IPS-20b (cell line): ENCODE measurements at regions not wholly inside any gene's neighbourhood (a gene's known extent, or its start where the extent isn't known, plus 50 kb on each side); places are given as distances from the start of the nearest gene placed in this dataset.

Experiments used
- H3K27ac ChIP-seq: one replicate; pipeline ENCODE4 v1.5.1; 2013; ENCODE audit warnings: low read length
- H3K27me3 ChIP-seq: 2 replicates; pipeline ENCODE4 v1.6.1; 2013; ENCODE audit warnings: mild to moderate bottlenecking, low read length, inconsistent platforms; ENCODE audit not compliant: insufficient read depth
- H3K36me3 ChIP-seq: 2 replicates; pipeline ENCODE4 v1.6.1; 2013; ENCODE audit warnings: low read depth, mild to moderate bottlenecking, inconsistent platforms, low read length, moderate library complexity; ENCODE audit not compliant: insufficient read depth
- H3K4me1 ChIP-seq: 2 replicates; pipeline ENCODE4 v1.6.1; 2013; ENCODE audit warnings: mild to moderate bottlenecking, control low read depth, inconsistent platforms, low read length, moderate library complexity; ENCODE audit not compliant: insufficient read depth
- H3K4me3 ChIP-seq: 2 replicates; pipeline ENCODE4 v1.5.1; 2013; ENCODE audit warnings: mild to moderate bottlenecking, low read length, inconsistent platforms
- H3K9ac ChIP-seq: 2 replicates; pipeline ENCODE4 v1.6.1; 2013; ENCODE audit warnings: low read depth, mild to moderate bottlenecking, inconsistent platforms, low read length, moderate library complexity
- H3K9me3 ChIP-seq: 2 replicates; pipeline ENCODE4 v1.6.1; 2013; ENCODE audit warnings: mild to moderate bottlenecking, low read depth, low read length, inconsistent platforms; ENCODE audit not compliant: insufficient read depth

DNA sequence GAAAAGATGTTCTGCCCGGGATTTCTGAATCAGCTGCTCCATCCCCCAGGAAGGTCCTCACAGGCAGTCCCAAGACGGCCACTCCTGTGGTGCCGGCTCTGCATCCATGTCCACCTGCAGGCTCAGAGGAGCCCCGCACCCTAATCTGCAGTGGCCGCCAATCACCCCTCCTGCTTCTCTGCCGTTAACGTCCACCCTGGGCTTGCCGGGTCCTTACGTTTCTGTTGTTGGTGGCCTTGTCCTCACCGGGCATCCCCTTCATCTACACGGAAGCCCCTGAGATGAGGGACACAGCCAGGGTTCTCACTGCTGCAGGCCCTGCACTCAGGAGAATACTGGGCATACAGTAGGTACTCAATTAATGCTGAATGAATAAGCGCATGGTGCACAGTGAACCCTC, 131.5 kb upstream of the SNTG2 start:
- no peaks in the 10 kb centered on the region for H3K36me3 ChIP-seq
- H3K9me3 ChIP-seq: no peaks in the 10 kb centered on the region
- H3K4me1 ChIP-seq: no peaks in the 10 kb centered on the region
- H3K4me3 ChIP-seq: no peak overlapping the region
- H3K27me3 ChIP-seq: no peaks in the 10 kb centered on the region
- H3K9ac ChIP-seq: no peak overlapping the region
- no peak overlapping the region for H3K27ac ChIP-seq

DNA sequence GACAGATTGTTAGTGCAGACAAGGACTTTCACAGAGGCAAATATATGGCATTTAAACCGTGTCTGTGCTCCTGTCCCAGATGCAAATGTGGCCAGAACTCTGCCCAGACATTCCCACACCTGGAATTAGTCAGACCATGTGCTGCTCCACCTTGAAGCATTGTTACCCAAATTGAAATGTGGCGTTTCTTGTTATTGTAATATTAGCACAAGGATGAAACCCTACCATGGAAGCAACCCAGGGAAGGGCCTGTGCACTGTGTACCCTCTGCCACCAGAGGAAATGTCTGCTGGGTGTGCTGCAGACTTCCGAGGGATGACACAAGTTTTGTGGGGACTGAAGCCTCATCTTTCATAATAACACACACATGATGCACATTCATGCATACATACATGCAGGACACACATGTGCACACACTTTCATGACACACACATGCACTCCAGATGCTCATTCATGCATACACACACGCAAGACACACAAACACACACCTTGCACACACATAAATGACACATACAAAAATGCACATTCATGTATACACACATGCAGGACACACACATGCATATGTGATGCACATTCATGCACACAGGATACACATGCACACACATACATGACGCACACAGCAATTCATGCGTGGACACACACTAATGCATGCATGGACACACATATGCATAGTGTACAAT, 133.2 kb upstream of the SNTG2 start:
- Histone ChIP-seq H3K36me3 (no peaks in the 10 kb centered on the region), H3K4me1 (no peaks in the 10 kb centered on the region), H3K4me3 (no peak overlapping the region), H3K9ac (no peak overlapping the region), H3K27ac (no peak overlapping the region), H3K27me3 (no peaks in the 10 kb centered on the region), H3K9me3 (no peaks in the 10 kb centered on the region)

DNA sequence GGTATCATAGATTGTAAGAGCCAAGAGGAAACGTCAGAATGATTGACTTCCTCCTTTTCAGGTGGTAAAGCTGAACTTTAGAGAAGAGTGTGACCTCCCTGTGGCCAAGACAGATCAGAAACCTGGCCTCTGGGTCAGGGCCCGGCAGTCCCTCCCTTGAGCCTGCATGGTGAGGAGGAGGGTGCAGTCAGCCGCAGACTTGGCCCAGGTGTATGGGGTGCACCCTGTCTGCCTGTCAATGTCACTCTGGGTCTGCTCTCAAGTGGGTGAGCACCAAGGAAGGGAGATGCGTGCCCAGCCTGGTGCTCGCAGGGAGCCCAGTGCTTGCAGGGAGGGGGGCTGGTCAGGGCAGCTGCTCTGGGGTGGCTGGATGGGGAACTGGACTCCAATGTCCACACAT, 134.4 kb upstream of the SNTG2 start:
- Histone ChIP-seq H3K4me1 (no peaks in the 10 kb centered on the region), H3K27ac (no peak overlapping the region), H3K9me3 (no peaks in the 10 kb centered on the region), H3K36me3 (no peaks in the 10 kb centered on the region), H3K9ac (no peak overlapping the region), H3K4me3 (no peak overlapping the region), H3K27me3 (no peaks in the 10 kb centered on the region)

DNA sequence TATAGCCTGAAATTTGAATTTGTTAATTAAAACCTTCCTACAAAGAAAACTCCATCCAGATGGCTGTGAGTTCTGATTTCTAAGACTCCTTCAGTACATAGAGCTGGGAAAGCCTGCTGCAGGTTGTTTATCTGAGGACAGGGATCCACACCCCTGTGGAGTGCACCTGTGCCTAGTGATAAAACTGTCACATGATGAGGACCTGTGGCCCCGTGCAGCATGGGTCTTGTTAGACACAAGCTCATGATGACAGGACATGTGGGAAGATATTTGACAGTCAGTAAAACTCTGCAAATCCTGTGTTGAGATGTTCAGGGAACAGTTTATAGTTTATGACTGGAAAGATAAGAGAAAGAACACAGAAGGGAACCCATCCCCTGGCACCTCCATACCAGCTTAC, 133.2 kb upstream of the TMEM18 start:
- H3K36me3 ChIP-seq: no peaks in the 10 kb centered on the region
- no peaks in the 10 kb centered on the region for H3K9me3 ChIP-seq
- H3K4me1 ChIP-seq: no peaks in the 10 kb centered on the region
- no peak overlapping the region for H3K27ac ChIP-seq
- H3K4me3 ChIP-seq: no peak overlapping the region
- H3K9ac ChIP-seq: no peak overlapping the region
- H3K27me3 ChIP-seq: no peaks in the 10 kb centered on the region

DNA sequence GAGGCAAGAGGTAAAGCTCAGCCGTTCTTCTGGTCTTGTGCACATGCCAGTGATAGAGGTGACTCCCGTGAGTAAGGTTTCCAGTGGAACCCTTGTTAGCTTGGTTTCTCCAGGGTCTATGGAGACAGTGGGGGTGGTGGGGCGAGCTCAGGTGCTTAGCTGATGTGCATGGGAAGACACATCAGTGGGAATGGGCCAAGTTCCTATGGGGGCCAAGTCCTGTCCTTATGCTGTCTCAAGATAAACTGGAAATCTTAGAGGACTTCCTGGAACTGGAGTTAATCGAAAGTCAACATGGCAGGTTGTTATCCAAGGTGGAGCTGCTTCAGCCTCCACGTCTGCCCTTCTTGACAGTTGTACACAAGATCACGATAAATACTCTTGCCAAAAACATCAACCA, 130.1 kb upstream of the TMEM18 start:
- Histone ChIP-seq H3K9ac (no peak overlapping the region), H3K27ac (no peak overlapping the region), H3K4me1 (no peaks in the 10 kb centered on the region), H3K27me3 (no peaks in the 10 kb centered on the region), H3K4me3 (no peak overlapping the region), H3K36me3 (no peaks in the 10 kb centered on the region), H3K9me3 (no peaks in the 10 kb centered on the region)

DNA sequence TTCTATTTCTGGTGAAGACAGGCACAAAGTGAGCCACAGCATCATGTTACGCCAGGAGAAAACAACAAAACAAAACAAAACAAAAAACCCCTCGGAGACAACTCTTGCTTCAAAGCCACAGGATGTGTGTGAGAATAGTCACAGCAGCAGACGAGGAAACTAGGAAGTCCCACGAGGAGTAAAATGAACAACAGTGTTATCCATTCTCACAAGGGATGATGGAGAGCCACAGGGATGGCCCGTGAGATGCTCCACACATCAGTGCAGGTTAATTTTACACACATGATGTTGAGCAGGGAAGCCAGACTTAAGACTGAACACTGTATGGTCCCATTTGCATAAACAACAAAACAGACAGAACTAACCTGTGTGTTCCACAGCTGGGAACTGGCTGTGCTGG, 128.5 kb upstream of the TMEM18 start:
- H3K36me3 ChIP-seq: no peaks in the 10 kb centered on the region
- H3K9me3 ChIP-seq: no peaks in the 10 kb centered on the region
- no peak overlapping the region for H3K4me3 ChIP-seq
- H3K4me1 ChIP-seq: no peaks in the 10 kb centered on the region
- no peaks in the 10 kb centered on the region for H3K27me3 ChIP-seq
- no peak overlapping the region for H3K27ac ChIP-seq
- no peak overlapping the region for H3K9ac ChIP-seq

DNA sequence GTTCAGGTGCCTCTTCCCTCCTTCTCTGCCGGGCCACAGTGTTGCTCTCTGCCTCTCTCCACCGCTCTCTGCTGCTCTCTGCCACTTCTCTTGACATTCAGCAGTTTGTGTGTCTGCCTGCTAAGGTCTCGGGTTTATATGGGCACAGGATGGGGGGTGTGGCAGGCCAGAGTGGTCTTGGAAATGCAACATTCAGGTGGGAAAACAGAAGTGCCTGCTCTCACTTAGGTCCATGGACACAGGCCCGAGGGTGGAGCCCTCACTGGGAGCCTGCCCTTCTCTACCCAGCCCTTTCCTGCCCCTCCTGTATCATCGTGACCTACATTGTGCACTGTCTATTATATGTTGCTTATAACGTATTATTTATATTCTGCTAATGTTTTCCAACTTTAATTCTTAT, 120.8 kb upstream of the TMEM18 start:
- Histone ChIP-seq H3K9me3 (no peaks in the 10 kb centered on the region), H3K9ac (no peak overlapping the region)

DNA sequence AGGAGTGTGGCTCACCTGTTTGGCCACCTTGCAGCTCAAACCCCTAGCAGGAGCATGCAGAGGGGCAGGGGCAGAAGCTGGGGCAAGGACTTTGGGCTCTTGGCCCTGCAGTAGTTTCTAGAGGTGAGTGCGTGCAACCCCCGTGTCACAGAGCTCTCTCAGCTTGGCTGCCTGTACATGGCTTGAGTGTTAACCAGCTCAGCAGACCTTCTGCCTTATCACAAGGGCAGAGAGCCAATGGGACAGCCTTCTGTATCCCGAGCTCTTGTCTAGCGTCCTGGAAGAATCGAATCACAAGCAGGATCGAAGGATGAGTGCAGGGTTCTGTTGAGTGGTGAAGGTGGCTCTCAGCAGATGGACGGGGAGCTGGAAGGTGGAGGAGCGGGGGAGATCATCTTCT, 120.3 kb upstream of the TMEM18 start:
- Histone ChIP-seq H3K4me3 (no peak overlapping the region), H3K4me1 (no peaks in the 10 kb centered on the region), H3K9me3 (no peaks in the 10 kb centered on the region), H3K36me3 (no peaks in the 10 kb centered on the region), H3K9ac (no peak overlapping the region), H3K27me3 (no peaks in the 10 kb centered on the region), H3K27ac (no peak overlapping the region)

More for the DNA sequence above, 120.8 kb upstream of the TMEM18 start:
- Histone ChIP-seq H3K4me1 (no peaks in the 10 kb centered on the region), H3K4me3 (no peak overlapping the region), H3K27me3 (no peaks in the 10 kb centered on the region), H3K36me3 (no peaks in the 10 kb centered on the region), H3K27ac (no peak overlapping the region)

DNA sequence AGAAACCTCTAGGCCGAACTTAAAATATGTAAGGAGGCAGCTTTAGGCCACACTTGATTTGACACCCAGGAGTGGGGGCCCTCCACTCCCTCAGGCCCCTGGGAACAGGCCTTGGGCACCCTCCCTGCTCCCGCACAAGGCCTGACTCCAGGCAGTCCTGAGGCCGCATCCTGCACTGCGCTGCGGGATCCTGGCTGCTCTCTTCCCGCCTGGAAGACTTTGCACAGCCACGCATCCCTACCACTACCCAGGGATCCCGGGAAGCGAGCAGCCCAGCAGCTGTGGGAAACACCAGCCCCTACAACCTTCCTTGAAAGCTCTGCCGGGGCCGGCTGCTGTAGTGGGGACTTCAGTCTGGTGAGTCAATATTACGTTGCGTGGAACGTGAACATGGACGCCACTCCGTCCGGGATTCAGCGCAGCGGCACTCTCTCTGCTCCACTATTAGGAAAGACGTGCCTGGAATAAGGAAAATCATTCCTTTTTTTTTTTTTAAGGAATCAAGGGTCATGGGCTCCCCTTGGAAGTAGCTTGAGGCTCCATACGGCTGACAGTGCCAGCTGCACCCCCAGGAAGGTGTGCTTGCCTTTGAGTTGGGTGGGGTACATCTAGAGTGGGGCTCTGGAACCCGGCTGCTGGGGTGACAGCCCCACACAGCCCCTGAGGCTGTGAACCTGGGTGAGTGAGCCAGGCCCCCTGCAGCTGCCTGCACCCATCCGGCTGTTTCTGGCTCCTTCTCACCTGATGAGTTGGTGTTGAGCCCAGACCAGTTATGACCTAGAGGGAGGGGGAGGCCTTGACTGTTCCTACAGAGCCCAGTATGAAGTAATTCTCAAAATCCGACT, 119.2 kb upstream of the TMEM18 start:
- Histone ChIP-seq H3K9me3 (no peaks in the 10 kb centered on the region), H3K4me1 (no peaks in the 10 kb centered on the region), H3K27ac (no peak overlapping the region)

DNA sequence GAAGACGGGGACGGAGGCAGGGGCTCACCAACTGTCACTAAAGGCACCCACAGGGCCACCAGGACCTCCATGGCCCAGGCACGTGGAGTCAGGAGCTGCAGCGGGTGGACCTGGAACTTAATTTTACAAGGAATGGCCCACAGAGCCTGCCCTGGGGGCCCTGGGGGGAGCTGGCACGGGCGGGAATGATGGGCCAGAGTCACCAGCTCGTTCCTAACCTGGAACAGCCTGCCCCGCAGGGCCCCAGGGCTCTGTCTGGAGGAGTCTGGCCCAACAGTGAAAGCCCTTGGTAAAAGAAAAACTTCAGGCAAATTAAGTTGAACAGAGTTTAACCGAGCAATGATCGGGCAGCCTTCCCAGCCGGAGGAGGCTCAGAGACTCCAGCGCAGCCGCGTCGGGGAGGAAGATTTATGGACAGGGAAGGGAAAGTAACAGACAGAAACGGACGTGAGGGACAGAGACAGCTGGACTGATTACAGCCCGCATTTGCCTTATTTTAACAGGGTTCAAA, 118.4 kb upstream of the TMEM18 start:
- H3K9ac ChIP-seq: no peak overlapping the region
- no peaks in the 10 kb centered on the region for H3K36me3 ChIP-seq
- H3K9me3 ChIP-seq: no peaks in the 10 kb centered on the region
- H3K27ac ChIP-seq: no peak overlapping the region
- no peaks in the 10 kb centered on the region for H3K27me3 ChIP-seq
- H3K4me1 ChIP-seq: no peaks in the 10 kb centered on the region
- H3K4me3 ChIP-seq: no peak overlapping the region

More for the DNA sequence above, 119.2 kb upstream of the TMEM18 start:
- no peak overlapping the region for H3K4me3 ChIP-seq
- H3K9ac ChIP-seq: no peak overlapping the region
- no peaks in the 10 kb centered on the region for H3K27me3 ChIP-seq
- H3K36me3 ChIP-seq: no peaks in the 10 kb centered on the region

DNA sequence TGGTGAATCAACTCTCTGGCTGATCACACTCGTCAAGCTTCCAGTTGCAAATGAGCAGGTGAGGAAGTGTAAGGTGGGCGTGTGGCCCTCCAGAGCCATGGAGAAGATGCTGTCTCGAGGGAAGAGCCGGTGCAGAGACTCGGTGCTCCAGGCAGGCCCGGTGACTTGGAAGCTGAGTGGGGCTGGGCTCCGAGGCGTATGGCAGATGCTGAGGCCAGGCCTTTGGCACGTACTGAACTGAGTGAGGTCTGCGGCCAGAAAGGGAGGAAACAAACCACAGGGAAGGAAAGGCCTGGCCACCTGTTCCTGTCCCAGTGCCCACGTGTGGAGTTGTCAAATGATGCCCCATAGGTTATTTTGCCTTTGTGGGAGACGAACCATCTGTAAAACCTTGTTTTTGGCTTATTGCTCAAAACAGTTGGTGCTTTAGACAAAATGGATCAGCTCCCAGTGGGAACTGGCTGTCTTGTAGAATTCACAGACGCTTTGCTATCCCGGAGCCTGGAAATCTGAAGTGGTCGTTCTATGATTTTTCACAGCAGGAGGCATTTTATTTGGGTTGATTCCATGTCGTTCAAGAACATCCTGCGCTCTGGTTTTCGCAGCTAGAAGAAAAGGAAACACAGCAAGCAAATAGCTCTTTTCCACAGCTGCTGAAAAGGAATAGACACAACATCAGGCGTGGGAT, 117.5 kb upstream of the TMEM18 start:
- Histone ChIP-seq H3K27me3 (no peaks in the 10 kb centered on the region), H3K9ac (no peak overlapping the region), H3K4me1 (no peaks in the 10 kb centered on the region), H3K36me3 (no peaks in the 10 kb centered on the region), H3K27ac (no peak overlapping the region), H3K9me3 (peaks cover under 1% of the 10 kb centered on the region; the same call in 1 of the 2 replicates), H3K4me3 (no peak overlapping the region)
